ENCODE measurements at regions not wholly inside any gene's neighbourhood (a gene's known extent, or its start where the extent isn't known, plus 50 kb on each side); places are given as distances from the start of the nearest gene placed in this dataset.
A peak's percentile ranks its signal among the peaks of the same experiment; 100 is the strongest.

DNA sequence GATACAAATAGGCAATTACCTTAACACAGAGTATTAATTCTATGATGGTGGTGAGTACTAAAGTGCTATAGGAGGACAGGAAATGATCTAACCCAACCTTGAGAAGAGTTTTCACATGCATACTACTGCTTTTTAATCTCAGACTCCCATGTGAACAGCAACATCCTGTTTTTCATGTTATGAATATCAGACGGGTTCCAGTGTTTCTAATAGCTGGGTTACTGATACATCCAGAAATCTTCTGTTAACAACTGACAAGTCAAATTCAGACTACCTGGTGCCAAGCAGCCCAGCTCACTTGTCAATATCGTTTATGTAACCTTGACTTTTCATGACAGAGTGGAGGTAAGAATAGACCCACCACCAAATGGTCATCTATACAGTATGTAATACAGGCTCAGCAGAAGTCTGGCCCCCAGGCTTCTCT lies 220.2 kb upstream of the COL8A1 start:
- peak overlapping the region; percentile 63 for H3K27ac ChIP-seq (ENCODE audit: low read depth, low read length)
- no peak for TF ChIP-seq CTCF (IDR thresholded peaks at IDR 0.05; ENCODE audit: extremely low read depth, low read depth, low read length)
- H3K4me2 ChIP-seq (ENCODE audit: insufficient read depth, low read length) = no peak overlapping the region
- no peak overlapping the region for H2AFZ ChIP-seq (ENCODE audit: low read length)
- no peak for DNase-seq (ENCODE audit: insufficient read length, low spot score, missing footprints)
- no peak overlapping the region for H3K4me3 ChIP-seq (ENCODE audit: insufficient read depth, low read length)
- no peaks in the 10 kb centered on the region for H3K27me3 ChIP-seq (ENCODE audit: insufficient read depth, low read length)
- no peaks in the 10 kb centered on the region for H4K20me1 ChIP-seq (ENCODE audit: insufficient read depth, low read length)
- H3K4me1 ChIP-seq (ENCODE audit: insufficient read depth, low read length) = peaks cover 20% of the 10 kb centered on the region
- no peaks in the 10 kb centered on the region for H3K9me3 ChIP-seq (ENCODE audit: low read depth, low read length)
- H3K36me3 ChIP-seq (ENCODE audit: insufficient read depth, low read length) = no peaks in the 10 kb centered on the region
- H3K79me2 ChIP-seq (ENCODE audit: insufficient read depth, low read length) = no peaks in the 10 kb centered on the region

- Histone ChIP-seq H3K4me1 (ENCODE audit: insufficient read depth, low read length) (peaks cover 33% of the 10 kb centered on the region), H3K79me2 (ENCODE audit: insufficient read depth, low read length) (no peaks in the 10 kb centered on the region), H4K20me1 (ENCODE audit: insufficient read depth, low read length) (no peaks in the 10 kb centered on the region), H3K4me2 (ENCODE audit: insufficient read depth, low read length) (peak overlapping the region; percentile 3), H2AFZ (ENCODE audit: low read length) (no peak overlapping the region), H3K4me3 (ENCODE audit: insufficient read depth, low read length) (no peak overlapping the region), H3K36me3 (ENCODE audit: insufficient read depth, low read length) (no peaks in the 10 kb centered on the region), H3K27ac (ENCODE audit: low read depth, low read length) (peak overlapping the region; percentile 84), H3K9me3 (ENCODE audit: low read depth, low read length) (no peaks in the 10 kb centered on the region), H3K27me3 (ENCODE audit: insufficient read depth, low read length) (no peaks in the 10 kb centered on the region)
- peak; percentile 73 for DNase-seq (ENCODE audit: insufficient read length, low spot score, missing footprints)
- no peak for TF ChIP-seq CTCF (IDR thresholded peaks at IDR 0.05; ENCODE audit: extremely low read depth, low read depth, low read length)
Measured at GRCh38 chr3:99413504-99413903, 224.9 kb upstream of the COL8A1 start.

GRCh38 chr3:99410789-99411311 lies 227.5 kb upstream of the COL8A1 start:
- Histone ChIP-seq H3K4me3 (ENCODE audit: insufficient read depth, low read length) (no peak overlapping the region), H4K20me1 (ENCODE audit: insufficient read depth, low read length) (no peaks in the 10 kb centered on the region), H3K27ac (ENCODE audit: low read depth, low read length) (peak overlapping the region; percentile 80), H3K36me3 (ENCODE audit: insufficient read depth, low read length) (no peaks in the 10 kb centered on the region), H3K4me1 (ENCODE audit: insufficient read depth, low read length) (peaks cover 33% of the 10 kb centered on the region), H3K9me3 (ENCODE audit: low read depth, low read length) (no peaks in the 10 kb centered on the region), H2AFZ (ENCODE audit: low read length) (peak overlapping the region; percentile 33), H3K79me2 (ENCODE audit: insufficient read depth, low read length) (no peaks in the 10 kb centered on the region), H3K4me2 (ENCODE audit: insufficient read depth, low read length) (peak overlapping the region; percentile 33), H3K27me3 (ENCODE audit: insufficient read depth, low read length) (no peaks in the 10 kb centered on the region)
- TF ChIP-seq CTCF (IDR thresholded peaks at IDR 0.05; ENCODE audit: extremely low read depth, low read depth, low read length) = no peak
- DNase-seq (ENCODE audit: insufficient read length, low spot score, missing footprints) = peak; percentile 52

- H3K4me2 ChIP-seq (ENCODE audit: insufficient read depth, low read length) = no peak overlapping the region
- peaks cover 33% of the 10 kb centered on the region for H3K4me1 ChIP-seq (ENCODE audit: insufficient read depth, low read length)
- no peak for TF ChIP-seq CTCF (IDR thresholded peaks at IDR 0.05; ENCODE audit: extremely low read depth, low read depth, low read length)
- no peak for DNase-seq (ENCODE audit: insufficient read length, low spot score, missing footprints)
- no peak overlapping the region for H3K4me3 ChIP-seq (ENCODE audit: insufficient read depth, low read length)
- no peak overlapping the region for H2AFZ ChIP-seq (ENCODE audit: low read length)
- no peaks in the 10 kb centered on the region for H3K27me3 ChIP-seq (ENCODE audit: insufficient read depth, low read length)
- no peaks in the 10 kb centered on the region for H3K79me2 ChIP-seq (ENCODE audit: insufficient read depth, low read length)
- H4K20me1 ChIP-seq (ENCODE audit: insufficient read depth, low read length) = no peaks in the 10 kb centered on the region
- H3K27ac ChIP-seq (ENCODE audit: low read depth, low read length) = peak overlapping the region; percentile 80
- H3K9me3 ChIP-seq (ENCODE audit: low read depth, low read length) = no peaks in the 10 kb centered on the region
- H3K36me3 ChIP-seq (ENCODE audit: insufficient read depth, low read length) = no peaks in the 10 kb centered on the region
Measured at GRCh38 chr3:99409961-99410360, 228.4 kb upstream of the COL8A1 start.

Data from osteoblast (primary cell).